ENCODE measurements at regions not wholly inside any gene's neighbourhood (a gene's known extent, or its start where the extent isn't known, plus 50 kb on each side); places are given as distances from the start of the nearest gene placed in this dataset.
"Not testable (repeated sequence)": the region's sequence is repeated elsewhere in the genome, so short reads cannot be mapped to it uniquely, and the experiment has no call there.

DNA sequence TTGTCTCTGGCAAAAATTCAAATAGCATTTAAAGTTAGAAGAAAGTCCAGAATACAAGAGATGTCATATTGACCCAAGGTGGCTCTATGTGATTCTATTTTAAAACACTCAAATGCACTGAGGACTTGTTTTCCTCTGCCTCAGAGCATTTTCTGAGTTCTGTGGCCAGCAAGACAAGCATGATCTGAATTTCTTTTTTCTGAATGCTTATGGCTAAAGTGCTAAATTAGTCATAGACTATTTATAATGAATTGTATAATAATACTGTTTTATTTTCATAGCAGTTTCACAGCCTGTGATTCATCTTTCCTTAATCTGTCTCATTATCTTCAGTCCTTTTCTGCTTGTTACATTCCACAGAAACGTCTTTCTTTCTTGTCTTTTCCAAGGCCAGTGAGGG is 63.9 kb upstream of the SEC22B start:
- TF ChIP-seq, protein P1, sequence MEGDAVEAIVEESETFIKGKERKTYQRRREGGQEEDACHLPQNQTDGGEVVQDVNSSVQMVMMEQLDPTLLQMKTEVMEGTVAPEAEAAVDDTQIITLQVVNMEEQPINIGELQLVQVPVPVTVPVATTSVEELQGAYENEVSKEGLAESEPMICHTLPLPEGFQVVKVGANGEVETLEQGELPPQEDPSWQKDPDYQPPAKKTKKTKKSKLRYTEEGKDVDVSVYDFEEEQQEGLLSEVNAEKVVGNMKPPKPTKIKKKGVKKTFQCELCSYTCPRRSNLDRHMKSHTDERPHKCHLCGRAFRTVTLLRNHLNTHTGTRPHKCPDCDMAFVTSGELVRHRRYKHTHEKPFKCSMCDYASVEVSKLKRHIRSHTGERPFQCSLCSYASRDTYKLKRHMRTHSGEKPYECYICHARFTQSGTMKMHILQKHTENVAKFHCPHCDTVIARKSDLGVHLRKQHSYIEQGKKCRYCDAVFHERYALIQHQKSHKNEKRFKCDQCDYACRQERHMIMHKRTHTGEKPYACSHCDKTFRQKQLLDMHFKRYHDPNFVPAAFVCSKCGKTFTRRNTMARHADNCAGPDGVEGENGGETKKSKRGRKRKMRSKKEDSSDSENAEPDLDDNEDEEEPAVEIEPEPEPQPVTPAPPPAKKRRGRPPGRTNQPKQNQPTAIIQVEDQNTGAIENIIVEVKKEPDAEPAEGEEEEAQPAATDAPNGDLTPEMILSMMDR (IDR thresholded peaks at IDR 0.05), result not testable (repeated sequence)
- not testable (repeated sequence) for TF ChIP-seq POLR2A (IDR thresholded peaks at IDR 0.05)

All from uterus (tissue), 2 donors.